ENCODE measurements at regions not wholly inside any gene's neighbourhood (a gene's known extent, or its start where the extent isn't known, plus 50 kb on each side); places are given as distances from the start of the nearest gene placed in this dataset.

DNA sequence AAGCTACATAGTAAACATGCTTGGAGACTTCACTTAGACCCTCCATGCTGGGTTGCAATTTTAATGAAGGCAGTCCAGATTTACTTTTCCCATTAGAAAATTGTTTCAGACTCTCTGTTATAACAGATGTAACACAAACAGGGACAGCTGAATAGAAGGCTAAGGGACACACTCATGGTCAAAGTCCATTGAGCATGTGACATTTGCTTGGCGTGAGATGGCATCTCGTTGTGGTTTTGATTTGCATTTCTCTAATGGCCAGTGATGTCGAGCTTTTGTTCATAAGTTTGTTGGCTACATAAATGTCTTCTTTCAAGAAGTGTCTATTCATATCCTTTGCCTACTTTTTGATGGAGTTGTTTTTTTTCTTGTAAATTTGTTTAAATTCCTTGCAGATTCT, 358.2 kb upstream of the CLNK start:
- no peak for FAIRE-seq

DNA sequence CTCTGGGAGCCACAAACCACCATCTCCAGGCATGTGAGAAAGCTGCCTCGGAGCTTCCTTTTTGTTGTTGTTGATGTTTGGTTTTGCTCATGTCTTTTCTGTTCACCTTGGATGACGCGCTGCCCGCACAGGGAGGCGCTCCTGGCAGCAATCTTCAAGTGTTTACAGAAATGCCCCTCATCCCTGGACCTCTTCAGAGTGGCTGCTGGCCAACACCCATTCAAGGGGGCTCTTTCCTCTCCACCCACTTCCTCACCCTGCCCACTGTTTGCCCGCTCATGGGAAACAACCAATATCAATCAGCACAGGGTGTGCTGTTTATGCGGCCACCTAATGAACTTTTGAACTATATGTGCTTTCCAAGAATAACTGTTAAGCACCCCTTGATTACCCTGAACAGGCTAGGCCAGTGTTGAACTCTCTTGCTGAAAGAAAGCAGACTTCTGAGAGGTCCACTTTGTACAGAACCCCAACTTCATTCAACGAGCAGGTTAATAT, 355.1 kb upstream of the CLNK start:
- no peak for FAIRE-seq

DNA sequence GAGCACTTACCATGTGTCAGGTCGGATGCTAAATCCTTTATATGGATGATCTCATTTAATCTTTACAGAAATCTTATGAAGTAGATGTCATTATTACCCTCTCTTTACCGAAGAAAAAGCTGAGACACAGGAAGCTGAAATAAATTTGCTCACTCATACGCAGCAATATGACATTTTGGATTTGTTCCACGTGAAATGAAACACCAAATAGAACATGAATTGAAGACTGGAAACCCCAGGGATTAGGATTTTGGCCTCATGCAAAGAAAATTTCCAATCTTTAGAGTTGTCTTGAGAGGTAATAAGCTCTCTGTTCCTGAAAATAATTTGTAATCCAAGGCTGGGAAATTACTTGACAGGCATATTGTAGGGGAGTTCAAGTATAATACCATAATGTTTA, 354.4 kb upstream of the CLNK start:
- no peak for FAIRE-seq

DNA sequence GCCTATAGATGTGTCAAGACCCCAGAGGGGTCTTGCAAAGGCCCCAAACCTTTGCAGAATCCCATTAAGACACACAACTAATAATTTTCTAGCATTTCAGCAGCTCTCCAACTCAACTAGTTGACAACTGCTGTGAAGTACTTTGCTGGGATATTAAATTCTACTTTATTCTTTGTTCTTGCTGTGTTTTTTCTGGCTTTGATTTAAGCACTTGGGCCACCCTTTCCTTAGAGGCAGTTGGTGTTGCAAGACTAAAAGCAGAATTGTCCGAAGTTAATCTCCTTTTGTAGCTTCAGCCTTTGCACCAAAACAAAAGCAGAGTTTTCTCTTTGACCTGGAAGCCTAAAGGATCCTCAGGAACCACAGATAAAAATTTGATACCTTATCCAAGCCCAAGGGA, 353.1 kb upstream of the CLNK start:
- no peak for FAIRE-seq

DNA sequence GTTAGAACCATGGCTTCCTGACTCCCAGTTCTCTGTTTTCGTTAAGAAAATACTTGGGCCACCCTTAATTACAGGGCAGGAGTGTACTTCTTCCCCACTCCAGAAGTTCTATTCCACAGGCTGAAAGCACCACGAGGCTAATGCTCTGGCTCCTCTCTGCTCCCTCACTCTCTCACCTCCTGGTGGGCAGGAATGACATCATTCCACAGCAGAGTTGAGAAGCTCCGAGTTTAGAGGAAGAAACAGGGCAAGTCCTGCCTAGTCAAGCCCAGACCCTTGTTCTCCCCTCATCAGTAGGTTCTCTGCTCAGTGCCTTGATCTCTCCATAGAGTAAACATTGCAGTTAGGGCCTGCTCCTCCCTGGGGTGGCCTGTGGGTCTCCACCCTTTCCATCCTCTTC, 343.8 kb upstream of the CLNK start:
- no peak for FAIRE-seq

DNA sequence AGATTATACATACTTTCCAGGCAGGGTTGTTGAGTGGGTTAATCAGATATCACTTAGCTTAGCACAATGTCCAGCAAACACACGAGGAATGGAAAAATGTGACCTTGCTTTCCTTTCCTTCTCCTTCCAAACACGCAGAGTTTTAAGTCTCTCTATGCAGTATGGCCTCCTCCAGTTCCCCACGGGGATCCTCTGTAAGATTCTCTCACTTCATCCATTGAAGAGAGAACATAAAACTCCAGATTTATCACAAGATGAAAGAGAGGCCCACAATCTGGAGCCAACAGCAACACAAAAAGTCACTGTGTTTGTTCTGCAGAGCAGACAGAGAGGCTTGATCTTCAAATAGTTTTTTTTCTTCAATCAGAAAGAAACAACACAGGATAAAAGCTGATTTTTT, 336.8 kb upstream of the CLNK start:
- FAIRE-seq: no peak

DNA sequence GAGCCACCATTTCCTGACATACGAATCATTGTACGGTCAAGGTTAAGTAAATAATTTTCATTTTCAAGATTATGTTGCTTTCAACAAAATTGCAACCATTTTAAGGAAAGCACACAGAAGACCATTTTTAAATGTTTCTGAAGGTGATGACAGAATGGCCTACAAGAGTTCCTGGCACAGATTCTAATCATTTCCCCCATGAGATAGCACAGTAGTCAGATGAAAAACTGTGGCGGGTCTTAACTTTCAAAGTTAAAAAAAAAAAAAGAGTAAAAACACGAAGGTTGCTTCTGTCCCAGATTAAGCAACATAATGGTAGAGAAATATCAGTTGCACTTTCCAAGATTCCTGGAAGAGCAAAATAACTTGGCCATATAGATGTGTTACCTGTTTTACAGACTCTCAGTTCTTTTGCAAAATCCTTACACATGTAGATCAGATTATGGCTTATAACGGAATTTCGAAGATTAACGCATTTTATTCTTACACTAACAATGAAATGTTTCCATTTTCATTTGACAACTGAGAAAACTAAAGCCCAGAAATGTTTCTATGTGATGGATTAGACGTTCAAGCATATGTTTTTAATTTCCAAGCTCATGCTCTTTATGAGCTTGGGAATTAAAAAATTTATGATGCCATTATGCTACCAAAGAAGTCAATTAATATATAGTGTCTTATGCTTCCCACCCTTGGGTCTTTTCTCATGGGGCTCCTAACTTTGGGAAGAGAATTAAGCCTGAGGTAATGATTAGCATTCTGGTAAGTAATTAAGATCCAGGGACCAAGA, 335.1 kb upstream of the CLNK start:
- FAIRE-seq: no peak

DNA sequence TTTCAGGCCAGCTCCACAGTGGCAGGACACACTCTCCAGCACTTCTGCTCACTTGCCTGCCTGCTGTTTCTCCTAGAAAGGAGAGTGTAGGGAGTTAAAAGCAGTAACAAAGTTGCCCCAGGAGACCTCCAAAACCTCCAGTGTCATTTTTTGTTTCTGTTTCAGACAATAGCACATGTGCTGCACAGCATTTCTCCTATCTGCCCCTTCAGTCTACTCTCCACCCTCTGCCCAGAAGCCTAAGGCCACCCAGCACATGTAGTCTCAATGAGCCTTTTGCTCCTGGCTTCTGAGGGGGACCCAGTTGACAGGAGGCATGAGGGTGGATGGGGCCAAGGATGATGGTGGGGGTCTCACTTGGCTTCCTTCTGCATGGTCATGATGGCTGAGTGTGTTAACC, 329.6 kb upstream of the CLNK start:
- no peak for FAIRE-seq

DNA sequence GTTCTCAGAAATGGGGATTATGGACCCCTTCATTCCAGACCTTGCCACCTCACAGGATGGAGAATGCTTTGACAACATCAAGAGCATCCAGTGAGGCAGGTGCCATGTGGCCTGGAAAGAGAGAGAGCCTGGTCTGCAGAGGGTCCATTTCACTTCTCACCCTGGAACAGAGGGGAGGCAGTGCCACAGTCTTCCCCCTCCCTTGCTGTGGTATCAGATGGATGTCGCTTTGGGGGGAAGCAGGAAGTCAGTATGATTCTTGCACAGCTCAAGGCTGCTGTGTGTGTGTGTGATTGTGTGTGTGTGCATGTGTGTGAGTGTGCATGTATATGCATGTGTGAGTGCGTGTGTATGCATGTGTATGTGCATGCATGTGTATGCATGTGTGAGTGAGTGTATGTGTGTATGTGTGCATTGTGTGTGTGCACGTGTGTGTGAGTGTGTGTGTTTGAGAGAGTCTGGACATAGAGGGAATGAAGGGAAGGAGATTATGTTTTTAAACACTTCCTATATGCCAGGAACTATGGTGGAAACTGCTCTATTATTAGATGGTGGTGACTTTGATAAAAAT, 328.6 kb upstream of the CLNK start:
- FAIRE-seq: no peak

DNA sequence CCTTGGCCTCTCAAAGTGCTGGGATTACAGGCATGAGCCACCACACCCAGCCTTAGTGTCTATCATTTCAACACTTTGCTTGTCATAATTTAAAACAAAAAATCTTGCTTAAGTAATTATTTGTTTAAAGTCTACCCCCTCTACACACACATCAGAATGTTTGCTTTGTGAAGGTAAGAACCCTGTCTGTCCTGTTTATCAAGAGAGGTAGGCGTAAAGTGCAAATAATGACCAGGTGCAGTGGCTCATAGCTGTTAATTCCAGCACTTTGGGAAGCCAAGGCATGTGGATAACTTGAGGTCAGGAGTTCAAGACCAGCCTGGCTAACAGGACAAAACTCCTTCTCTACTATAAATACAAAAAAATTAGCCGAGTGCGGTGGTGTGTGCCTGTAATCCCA, 326.7 kb upstream of the CLNK start:
- no peak for FAIRE-seq

DNA sequence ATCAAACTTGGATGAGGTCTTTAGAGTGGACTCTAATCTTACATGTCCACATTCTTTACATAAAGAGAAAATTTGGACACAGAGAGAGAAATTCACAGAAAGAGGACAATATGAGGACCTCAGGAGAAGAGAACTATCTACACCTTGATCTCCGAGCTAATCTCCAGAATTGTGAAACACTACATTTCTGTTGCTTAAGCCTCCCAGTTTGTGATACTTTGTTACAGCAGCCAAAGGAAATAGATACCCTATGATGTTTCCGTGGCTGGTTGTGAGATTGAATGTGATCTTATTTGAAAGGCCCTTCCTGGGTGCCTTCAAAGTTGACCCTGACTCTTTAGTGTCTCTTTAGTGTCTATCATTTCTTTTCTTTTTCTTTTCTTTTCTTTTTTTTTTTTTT, 326.1 kb upstream of the CLNK start:
- FAIRE-seq: no peak

DNA sequence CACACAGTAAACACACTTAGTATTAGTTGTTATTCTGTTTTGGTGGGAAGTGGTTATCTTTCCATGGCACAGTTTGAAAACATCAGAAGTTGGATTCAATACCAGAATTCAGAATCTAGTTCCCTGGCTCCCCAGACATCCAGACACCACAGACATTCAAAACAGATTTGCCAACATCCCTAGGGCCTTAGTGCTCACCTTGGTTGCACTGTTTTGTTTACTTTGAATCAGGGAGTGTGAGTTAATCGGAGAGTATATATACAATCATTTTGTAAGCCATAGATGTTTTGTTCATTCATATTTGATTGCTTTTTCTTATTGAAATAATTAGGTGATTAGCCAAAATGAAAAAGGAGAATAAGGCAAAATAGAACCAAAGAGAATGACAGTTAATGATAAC, 324.7 kb upstream of the CLNK start:
- FAIRE-seq: no peak

DNA sequence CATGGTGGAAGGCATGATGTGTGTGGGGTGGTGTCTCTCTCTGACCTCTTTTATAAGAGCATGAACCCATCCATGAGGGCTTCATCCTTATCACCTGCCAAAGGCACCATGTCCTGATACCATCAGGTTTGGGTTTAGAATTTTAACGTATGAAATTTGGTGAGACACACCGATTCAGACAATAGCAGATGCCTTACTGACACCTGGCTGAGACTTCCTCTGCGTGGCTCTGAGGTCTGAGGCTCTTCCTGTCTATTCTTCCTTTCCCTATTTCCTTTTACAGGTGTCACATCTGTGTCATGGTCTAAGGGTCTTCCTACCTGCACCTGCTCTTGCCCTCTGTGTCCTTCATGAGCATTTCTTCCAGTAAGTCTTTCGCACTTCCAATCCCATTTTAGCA, 320.7 kb upstream of the CLNK start:
- FAIRE-seq: no peak

DNA sequence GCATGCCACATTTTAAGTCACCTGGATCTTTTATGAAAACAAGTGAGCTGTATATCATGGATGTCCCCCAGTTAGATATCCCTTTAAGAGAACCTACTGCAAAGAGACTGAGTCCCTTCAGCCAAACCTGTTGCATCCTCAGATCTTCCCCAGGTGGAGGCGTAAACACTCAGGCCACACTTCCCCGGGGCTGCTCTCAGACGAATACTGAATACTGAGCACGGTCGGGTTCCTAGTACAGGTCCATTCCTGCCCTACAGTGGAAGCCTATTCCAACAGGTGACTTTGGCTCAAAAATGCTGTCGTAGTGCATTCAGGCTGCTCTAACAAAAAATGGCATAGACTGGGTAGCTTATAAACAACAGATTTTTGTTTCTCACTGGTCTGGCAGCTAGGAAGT, 320.2 kb upstream of the CLNK start:
- no peak for FAIRE-seq

DNA sequence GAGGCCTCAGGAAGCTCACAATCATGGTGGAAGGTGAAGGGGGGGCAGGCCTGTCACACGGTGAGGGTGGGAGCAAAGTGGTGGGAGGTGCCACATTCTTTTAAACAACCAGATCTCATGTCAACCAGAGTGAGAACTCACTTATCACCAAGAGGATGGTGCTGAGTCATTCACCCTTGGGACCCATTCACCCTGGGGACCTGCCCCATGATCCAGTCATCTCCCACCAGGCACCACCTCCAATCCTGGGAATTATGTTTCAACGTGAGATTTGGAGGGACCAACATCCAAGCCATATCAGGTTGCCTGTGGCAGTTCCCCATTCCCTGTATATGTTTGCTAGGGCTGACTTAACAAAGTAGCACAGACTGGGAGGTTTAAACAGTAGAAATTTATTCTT, 318.4 kb upstream of the CLNK start:
- no peak for FAIRE-seq

DNA sequence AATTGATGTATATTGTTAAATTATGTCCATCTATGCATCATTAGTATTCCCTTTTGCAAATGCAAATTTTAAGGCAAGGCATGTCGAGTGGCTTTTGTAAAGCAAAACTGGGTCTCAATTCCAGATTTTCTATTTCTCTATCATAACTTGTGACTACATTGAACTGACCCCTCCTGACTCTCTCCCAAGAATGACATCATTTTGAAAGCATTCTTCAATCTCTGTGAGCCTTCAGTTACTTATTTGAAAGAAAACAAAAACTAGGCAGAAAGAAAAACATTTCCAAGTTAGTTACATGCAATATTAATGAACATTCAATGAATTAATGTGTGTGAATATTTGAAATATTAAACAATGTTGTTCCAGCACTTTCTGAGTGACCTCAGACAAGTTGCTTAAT, 314.3 kb upstream of the CLNK start:
- no peak for FAIRE-seq

DNA sequence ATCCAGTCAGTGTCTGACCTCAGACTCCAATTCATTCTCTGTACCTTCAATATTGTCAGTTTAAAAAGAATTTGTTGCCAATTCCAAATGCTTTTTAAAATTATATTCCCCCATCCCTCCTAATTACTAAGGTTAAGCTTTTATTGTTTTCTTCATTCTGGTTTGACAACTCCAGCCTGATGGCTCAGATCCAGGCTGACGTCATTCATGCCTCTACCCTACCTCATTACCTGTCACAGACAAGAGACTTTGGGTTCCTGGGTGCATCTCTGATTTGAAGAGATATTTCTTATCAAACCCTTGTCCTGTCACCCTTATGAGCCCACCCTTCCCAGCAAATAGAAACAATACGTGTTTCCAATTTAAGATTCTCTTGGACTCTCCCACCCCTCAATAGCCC, 300.2 kb upstream of the CLNK start:
- no peak for FAIRE-seq

DNA sequence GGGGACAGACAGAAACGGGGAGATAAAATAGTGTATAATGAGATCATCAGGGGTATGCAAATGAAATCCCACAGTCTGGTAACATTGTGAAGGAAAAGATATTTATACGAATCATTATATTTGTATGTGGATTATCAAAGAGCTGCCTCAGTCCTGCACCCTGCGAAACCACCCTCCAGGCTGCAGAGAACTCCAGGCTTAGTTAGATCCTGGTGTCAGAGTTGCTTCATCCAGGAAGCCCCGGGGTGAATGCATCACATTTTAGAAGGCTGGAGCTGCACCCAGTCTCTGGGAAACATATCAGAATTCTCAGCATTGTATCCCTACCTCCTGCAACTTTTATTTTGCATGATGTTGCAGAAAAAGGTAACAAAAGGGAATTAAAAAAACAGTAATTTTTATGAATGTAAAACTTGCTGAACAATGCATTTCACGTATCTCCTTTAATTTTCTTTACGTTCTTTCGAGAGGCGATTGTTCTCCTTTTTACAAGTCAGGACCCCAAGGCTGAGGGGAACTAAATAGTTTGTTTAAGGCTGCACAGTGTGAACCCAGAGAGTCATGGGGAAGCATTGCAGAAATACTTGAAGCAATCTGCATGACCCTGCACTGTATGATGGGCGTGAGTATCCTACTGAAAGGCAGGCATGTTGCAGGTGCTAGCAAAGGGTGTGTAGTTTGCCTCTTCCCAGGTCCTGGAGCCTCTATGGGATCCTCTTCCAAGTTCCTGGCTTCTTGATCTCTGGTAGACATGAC, 299.5 kb upstream of the CLNK start:
- no peak for FAIRE-seq

DNA sequence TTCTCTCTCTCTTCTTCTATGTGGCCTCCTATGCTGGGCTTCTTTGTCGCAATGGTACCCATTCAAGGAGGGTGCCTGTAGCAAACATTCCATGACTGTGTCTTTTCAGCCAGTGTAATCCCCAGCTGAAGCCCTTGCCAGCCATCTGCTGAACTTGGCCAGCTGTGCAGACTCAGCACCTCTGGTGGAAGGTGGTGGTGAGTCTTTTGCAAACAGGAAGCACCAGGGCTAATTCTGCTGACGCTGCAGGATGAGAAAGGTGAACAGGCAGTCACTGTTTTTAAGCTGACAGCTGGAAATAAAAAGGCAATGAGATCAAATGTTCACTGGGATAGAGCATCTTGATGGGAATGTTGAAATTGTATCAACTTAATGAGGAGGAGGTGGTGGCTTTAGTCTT, 298.7 kb upstream of the CLNK start:
- FAIRE-seq: no peak

DNA sequence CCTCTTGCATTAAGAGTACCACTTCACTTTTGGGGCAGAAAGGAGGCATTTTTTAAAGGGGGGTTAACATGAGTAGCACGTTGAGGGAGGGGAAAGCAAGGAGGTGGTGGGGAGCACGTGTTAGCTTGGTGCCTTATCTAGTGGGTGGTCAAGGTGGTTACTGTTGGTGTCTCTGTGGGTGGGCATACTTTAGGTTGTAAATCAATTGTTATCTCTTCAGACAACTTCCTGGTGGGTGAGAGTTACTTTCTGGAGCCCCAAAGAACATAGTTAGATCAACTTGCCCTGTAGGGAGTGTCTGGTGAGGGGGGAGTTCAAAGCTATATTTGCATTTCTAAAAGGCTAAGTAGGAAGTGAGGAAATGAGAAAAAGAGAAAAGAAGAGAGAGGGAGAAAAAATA, 297.7 kb upstream of the CLNK start:
- FAIRE-seq: no peak

DNA sequence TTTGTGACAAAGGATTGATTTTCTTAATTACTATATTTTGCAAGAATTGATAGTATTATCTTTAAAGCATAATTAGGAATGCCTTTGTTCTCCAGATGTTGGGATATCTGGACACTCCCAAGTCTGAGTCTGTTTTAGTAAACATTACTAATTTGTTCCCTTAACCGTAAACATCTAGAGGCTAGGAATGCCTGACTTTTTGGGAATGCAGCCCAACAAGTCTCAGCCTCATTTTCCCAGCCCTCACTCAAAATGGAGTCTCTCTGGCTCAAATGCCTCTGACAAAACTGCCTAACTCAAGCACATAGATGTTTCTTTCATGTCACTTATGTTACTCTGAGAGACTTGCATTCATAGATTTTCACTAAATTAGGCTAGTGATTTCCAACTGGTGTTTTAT, 297.0 kb upstream of the CLNK start:
- no peak for FAIRE-seq

DNA sequence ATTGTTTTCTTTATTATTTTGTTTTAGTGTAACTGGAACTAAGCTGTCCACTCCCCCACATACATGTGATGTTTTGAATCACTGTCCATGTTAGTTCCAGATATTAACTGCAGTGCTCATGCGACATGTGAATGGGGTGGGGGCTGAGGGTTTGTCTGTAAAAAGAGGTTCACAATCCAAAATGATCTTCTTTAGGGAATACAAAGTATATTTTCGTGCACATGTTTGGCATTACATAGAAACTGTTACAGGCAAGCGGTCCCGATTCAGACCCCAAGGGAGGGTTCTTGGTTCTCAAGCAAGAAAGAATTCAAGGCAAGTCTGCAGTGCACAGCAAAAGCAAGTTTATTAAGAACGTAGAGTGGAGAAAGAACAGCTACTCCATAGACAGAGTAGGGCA, 296.5 kb upstream of the CLNK start:
- FAIRE-seq: no peak

DNA sequence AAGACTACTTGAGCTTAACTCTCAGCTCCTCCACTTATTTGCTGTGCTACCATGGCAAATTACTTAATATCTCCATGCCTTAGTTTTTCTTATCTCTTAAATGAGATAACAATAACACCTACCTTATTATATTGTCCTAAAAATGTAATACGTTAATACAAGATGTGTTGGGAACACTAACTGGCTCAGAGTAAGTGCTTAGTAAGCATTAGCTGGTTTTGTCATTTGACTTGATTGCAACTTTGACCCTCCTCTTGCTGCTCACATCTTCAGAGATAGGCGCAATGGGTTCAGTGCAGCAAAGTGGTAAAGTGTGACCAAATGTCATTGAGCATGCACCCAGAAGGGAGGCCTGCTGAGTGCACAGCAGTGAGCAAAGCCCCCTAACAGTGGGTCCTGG, 294.5 kb upstream of the CLNK start:
- no peak for FAIRE-seq

DNA sequence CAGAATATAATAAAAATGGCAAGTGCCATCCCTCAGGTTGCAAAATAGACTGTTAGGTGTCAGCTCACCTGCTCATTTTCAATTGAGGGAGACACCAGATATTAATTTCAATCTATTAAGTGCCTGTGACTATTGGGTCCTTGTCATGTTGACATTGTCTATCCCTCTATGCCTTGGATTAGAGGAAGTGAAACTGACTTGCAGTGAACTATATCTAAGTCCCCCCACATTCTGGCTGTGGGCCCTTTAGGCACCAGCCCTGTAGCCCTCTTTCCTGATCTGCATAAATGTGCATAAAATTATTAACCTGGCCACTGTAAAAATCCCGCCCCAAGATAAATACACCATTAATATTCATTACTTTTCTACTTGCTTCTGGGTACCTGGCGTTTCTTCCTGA, 293.0 kb upstream of the CLNK start:
- no peak for FAIRE-seq
